ENCODE measurements at regions not wholly inside any gene's neighbourhood (a gene's known extent, or its start where the extent isn't known, plus 50 kb on each side); places are given as distances from the start of the nearest gene placed in this dataset.

- DNase-seq (ENCODE audit: low read depth): no peak
Observed at GRCh38 chr18:46266473-46266872, 162.3 kb downstream of the HAUS1 start.

- no peak for DNase-seq (ENCODE audit: low read depth)
Observed at GRCh38 chr18:46268671-46269070, 164.5 kb downstream of the HAUS1 start.

- no peak for DNase-seq (ENCODE audit: low read depth)
Observed at GRCh38 chr18:46269275-46269674, 165.1 kb downstream of the HAUS1 start.

GRCh38 chr18:46271488-46271887 is 167.3 kb downstream of the HAUS1 start:
- DNase-seq (ENCODE audit: low read depth): no peak

GRCh38 chr18:46273861-46274260 is 169.7 kb downstream of the HAUS1 start:
- no peak for DNase-seq (ENCODE audit: low read depth)

- no peak for DNase-seq (ENCODE audit: low read depth)
Observed at GRCh38 chr18:46274266-46274665, 170.1 kb downstream of the HAUS1 start.

- DNase-seq (ENCODE audit: low read depth): no peak
Observed at GRCh38 chr18:46275370-46275769, 171.2 kb downstream of the HAUS1 start.

GRCh38 chr18:46276748-46277147 is 172.6 kb downstream of the HAUS1 start:
- no peak for DNase-seq (ENCODE audit: low read depth)

GRCh38 chr18:46278481-46279465 is 174.6 kb downstream of the HAUS1 start:
- DNase-seq (ENCODE audit: low read depth): peak; percentile 46

- DNase-seq (ENCODE audit: low read depth): no peak
Observed at GRCh38 chr18:46279673-46280072, 175.5 kb downstream of the HAUS1 start.

- DNase-seq (ENCODE audit: low read depth): peak; percentile 69
Observed at GRCh38 chr18:46281185-46282176, 177.3 kb downstream of the HAUS1 start.

GRCh38 chr18:46282177-46282570 is 178.0 kb downstream of the HAUS1 start:
- no peak for DNase-seq (ENCODE audit: low read depth)

GRCh38 chr18:46282646-46283045 is 178.5 kb downstream of the HAUS1 start:
- DNase-seq (ENCODE audit: low read depth): no peak

- DNase-seq (ENCODE audit: low read depth): no peak
Observed at GRCh38 chr18:46283268-46283667, 179.1 kb downstream of the HAUS1 start.

- no peak for DNase-seq (ENCODE audit: low read depth)
Observed at GRCh38 chr18:46283895-46284295, 179.7 kb downstream of the HAUS1 start.

- no peak for DNase-seq (ENCODE audit: low read depth)
Observed at GRCh38 chr18:46289463-46289862, 185.3 kb downstream of the HAUS1 start.

GRCh38 chr18:46289931-46290330 is 185.7 kb downstream of the HAUS1 start:
- no peak for DNase-seq (ENCODE audit: low read depth)

GRCh38 chr18:46290440-46291020 is 186.3 kb downstream of the HAUS1 start:
- DNase-seq (ENCODE audit: low read depth): no peak

GRCh38 chr18:46291149-46291548 is 187.0 kb downstream of the HAUS1 start:
- DNase-seq (ENCODE audit: low read depth): no peak

- DNase-seq (ENCODE audit: low read depth): no peak
Observed at GRCh38 chr18:46293742-46294181, 189.6 kb downstream of the HAUS1 start.

- peak; percentile 19 for DNase-seq (ENCODE audit: low read depth)
Observed at GRCh38 chr18:46294318-46294717, 190.1 kb downstream of the HAUS1 start.

GRCh38 chr18:46294751-46295150 is 190.6 kb downstream of the HAUS1 start:
- DNase-seq (ENCODE audit: low read depth): no peak
